ENCODE measurements at regions not wholly inside any gene's neighbourhood (a gene's known extent, or its start where the extent isn't known, plus 50 kb on each side); places are given as distances from the start of the nearest gene placed in this dataset.

DNA sequence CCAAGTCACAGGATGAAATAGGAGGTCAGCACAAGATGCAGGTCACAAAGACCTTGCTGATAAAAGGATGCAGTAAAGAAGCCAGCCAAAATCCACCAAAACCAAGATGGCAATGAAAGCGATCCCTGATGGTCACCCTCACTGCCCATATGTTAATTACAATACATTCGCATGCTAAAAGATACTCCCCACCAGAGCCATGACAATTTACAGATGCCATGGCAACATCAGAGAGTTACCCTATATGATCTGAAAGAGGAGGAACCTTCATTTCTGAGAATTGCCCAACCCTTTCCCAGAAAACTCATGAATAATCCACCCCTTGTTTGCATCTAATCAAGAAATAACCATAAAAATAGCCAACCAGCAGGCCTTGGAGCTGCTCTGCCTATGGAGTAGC is 709.8 kb downstream of the METTL4 start:
- no peaks in the 10 kb centered on the region for H3K27me3 Mint-ChIP-seq (ENCODE audit: low read depth)
- no peak for DNase-seq (ENCODE audit: low spot score)
- H3K4me3 Mint-ChIP-seq (ENCODE audit: unreplicated experiment): no peak overlapping the region
- H3K4me1 Mint-ChIP-seq (ENCODE audit: low read depth): no peaks in the 10 kb centered on the region
- no peaks in the 10 kb centered on the region for H3K36me3 Mint-ChIP-seq (ENCODE audit: low read depth)
- peaks cover 18% of the 10 kb centered on the region for H3K9me3 Mint-ChIP-seq (ENCODE audit: low read depth)
- TF ChIP-seq CTCF (IDR thresholded peaks at IDR 0.05): no peak
- H3K27ac Mint-ChIP-seq (ENCODE audit: unreplicated experiment): no peak overlapping the region

DNA sequence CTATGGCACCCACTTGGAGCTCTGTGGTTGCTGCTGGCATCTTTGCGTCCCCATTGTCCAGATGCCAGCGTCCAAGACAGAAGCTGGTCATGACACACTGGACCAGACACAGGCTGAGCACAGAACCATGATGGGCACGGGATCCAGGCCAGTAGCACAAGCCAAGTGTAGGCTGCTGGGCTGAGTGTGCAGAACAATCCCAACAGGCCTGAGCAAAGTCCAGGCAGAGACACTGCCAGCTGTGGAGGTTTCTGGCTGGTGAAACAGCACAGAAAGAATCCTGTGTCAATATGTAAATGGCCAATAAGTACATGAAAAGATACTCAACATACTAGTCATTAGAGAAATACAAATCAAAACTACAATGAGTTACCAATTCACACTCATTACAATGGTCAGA is 705.4 kb downstream of the METTL4 start:
- Mint-ChIP-seq H3K27ac (ENCODE audit: unreplicated experiment) (no peak overlapping the region), H3K27me3 (ENCODE audit: low read depth) (no peaks in the 10 kb centered on the region), H3K9me3 (ENCODE audit: low read depth) (no peaks in the 10 kb centered on the region), H3K36me3 (ENCODE audit: low read depth) (no peaks in the 10 kb centered on the region), H3K4me3 (ENCODE audit: unreplicated experiment) (no peak overlapping the region), H3K4me1 (ENCODE audit: low read depth) (no peaks in the 10 kb centered on the region)
- TF ChIP-seq CTCF (IDR thresholded peaks at IDR 0.05): no peak
- DNase-seq (ENCODE audit: low spot score): no peak

DNA sequence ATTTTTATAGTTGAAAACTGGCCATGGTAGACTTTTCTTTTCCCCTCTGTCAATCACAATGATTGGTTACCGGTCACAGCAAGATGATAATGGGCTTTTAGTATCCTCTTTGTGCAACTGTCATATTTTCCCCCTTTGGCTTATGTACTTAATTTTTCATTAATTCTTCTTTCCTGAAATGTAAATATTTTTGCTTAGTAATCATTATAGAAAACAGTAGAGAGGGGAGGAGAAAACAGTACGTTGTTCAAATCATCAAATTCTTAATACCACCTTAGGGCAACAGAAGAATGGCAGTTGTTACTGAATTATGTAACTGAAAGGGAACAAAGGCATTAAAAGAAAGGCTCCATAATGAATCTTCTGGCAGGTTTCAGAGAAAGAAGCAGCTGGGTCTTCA is 699.0 kb downstream of the METTL4 start:
- Mint-ChIP-seq H3K4me3 (ENCODE audit: unreplicated experiment) (no peak overlapping the region), H3K4me1 (ENCODE audit: low read depth) (no peaks in the 10 kb centered on the region), H3K27ac (ENCODE audit: unreplicated experiment) (no peak overlapping the region), H3K36me3 (ENCODE audit: low read depth) (no peaks in the 10 kb centered on the region), H3K27me3 (ENCODE audit: low read depth) (no peaks in the 10 kb centered on the region), H3K9me3 (ENCODE audit: low read depth) (no peaks in the 10 kb centered on the region)
- no peak for DNase-seq (ENCODE audit: low spot score)
- no peak for TF ChIP-seq CTCF (IDR thresholded peaks at IDR 0.05)

GRCh38 chr18:1875219-1875618 is 696.1 kb downstream of the METTL4 start:
- Mint-ChIP-seq H3K4me1 (ENCODE audit: low read depth) (no peaks in the 10 kb centered on the region), H3K27ac (ENCODE audit: unreplicated experiment) (no peak overlapping the region)
- TF ChIP-seq CTCF (IDR thresholded peaks at IDR 0.05): no peak

DNA sequence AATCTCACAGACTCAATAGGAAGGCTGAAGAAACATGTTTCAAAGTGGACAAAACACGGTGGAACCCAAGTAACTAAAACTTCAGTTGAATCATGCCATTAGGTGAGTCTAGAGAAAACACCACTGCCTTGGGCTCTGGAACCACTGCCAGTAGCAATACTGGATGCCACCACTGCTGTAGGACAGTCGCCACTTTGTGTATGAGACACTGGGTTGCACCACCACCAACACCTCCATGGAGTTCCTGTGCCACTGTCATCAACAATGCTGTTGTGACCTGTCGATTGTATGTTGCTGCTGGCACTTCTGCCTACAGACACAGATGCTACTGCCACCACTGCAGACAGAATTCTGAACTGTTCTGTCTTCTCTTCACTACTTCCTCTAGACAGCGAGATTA is 686.7 kb downstream of the METTL4 start:
- DNase-seq (ENCODE audit: low spot score): no peak
- H3K27me3 Mint-ChIP-seq (ENCODE audit: low read depth): peaks cover 3% of the 10 kb centered on the region
- no peak overlapping the region for H3K27ac Mint-ChIP-seq (ENCODE audit: unreplicated experiment)
- peaks cover 4% of the 10 kb centered on the region for H3K9me3 Mint-ChIP-seq (ENCODE audit: low read depth)
- no peak overlapping the region for H3K4me3 Mint-ChIP-seq (ENCODE audit: unreplicated experiment)
- TF ChIP-seq CTCF (IDR thresholded peaks at IDR 0.05): no peak
- no peaks in the 10 kb centered on the region for H3K4me1 Mint-ChIP-seq (ENCODE audit: low read depth)
- no peaks in the 10 kb centered on the region for H3K36me3 Mint-ChIP-seq (ENCODE audit: low read depth)

More at GRCh38 chr18:1875219-1875618, 696.1 kb downstream of the METTL4 start:
- no peaks in the 10 kb centered on the region for H3K9me3 Mint-ChIP-seq (ENCODE audit: low read depth)
- H3K27me3 Mint-ChIP-seq (ENCODE audit: low read depth): peaks cover 3% of the 10 kb centered on the region
- H3K36me3 Mint-ChIP-seq (ENCODE audit: low read depth): no peaks in the 10 kb centered on the region
- no peak for DNase-seq (ENCODE audit: low spot score)
- H3K4me3 Mint-ChIP-seq (ENCODE audit: unreplicated experiment): no peak overlapping the region
